Neutrophil (primary cell): ENCODE measurements at regions not wholly inside any gene's neighbourhood (a gene's known extent, or its start where the extent isn't known, plus 50 kb on each side); places are given as distances from the start of the nearest gene placed in this dataset.

ENCODE experiments used
- H3K27ac ChIP-seq: fragments of 200-600 bp; sonication (generic); 2 replicates; pipeline ENCODE4 v1.5.1; 2016; ENCODE audit warnings: mild to moderate bottlenecking, moderate library complexity
- H3K27me3 ChIP-seq: fragments of 200-600 bp; sonication (generic); 2 replicates; pipeline ENCODE4 v1.6.0; 2016; ENCODE audit warnings: mild to moderate bottlenecking
- H3K36me3 ChIP-seq: fragments of 200-600 bp; sonication (generic); 2 replicates; pipeline ENCODE4 v1.5.1; 2017
- H3K4me1 ChIP-seq, 2 experiments: fragments of 200-600 bp in 1 of 2; sonication (generic) in 1 of 2; 1 replicate in 1 of 2; 2 replicates in 1 of 2; pipeline versions ENCODE4 v1.5.1 to v1.6.1; 2013 to 2016; ENCODE audit warnings: low read depth in 1 of 2, low read length in 1 of 2, mild to moderate bottlenecking in 1 of 2, moderate library complexity in 1 of 2; ENCODE audit not compliant: control insufficient read depth in 1 of 2, insufficient read depth in 1 of 2
- H3K4me3 ChIP-seq, 2 experiments: fragments of 200-600 bp in 1 of 2; sonication (generic) in 1 of 2; 1 replicate in 1 of 2; 2 replicates in 1 of 2; pipeline ENCODE4 v1.5.1; 2013 to 2016; ENCODE audit warnings: low read depth in 1 of 2, low read length in 1 of 2, mild to moderate bottlenecking in 1 of 2, moderate library complexity in 1 of 2
- H3K9me3 ChIP-seq: fragments of 200-600 bp; sonication (generic); 2 replicates; pipeline ENCODE4 v1.5.1; 2016
- TF ChIP-seq, protein P1 (sequence below): fragments of 200-600 bp; sonication (generic); IDR thresholded peaks from 2 replicates; pipeline ENCODE4 v1.5.1; 2016; ENCODE audit warnings: antibody characterized with exemption

DNA sequence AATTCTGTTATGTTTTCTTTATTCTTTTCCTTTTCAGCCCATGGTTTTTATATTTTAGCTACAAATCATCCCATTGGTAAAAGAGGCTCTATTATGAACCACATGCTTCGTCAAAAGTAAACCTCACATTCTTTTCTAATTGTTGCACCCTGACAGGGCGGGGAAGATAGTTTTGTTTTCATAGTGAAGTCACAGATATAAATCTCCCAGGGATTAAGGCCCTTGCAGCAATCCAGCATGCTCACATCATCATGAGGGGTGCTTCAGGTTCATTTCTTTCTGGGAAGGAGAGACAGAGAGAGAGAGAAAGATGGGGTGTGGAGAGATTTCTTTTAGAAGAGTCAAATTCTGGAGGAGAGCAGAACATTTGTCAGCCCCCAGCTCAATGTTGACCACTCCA lies 124.5 kb upstream of the CDC42EP3 start:
- peaks cover 23 to 25% of the 10 kb centered on the region in 2 experiments for H3K4me1 ChIP-seq
- no peak overlapping the region for H3K4me3 ChIP-seq
- TF ChIP-seq, protein P1, sequence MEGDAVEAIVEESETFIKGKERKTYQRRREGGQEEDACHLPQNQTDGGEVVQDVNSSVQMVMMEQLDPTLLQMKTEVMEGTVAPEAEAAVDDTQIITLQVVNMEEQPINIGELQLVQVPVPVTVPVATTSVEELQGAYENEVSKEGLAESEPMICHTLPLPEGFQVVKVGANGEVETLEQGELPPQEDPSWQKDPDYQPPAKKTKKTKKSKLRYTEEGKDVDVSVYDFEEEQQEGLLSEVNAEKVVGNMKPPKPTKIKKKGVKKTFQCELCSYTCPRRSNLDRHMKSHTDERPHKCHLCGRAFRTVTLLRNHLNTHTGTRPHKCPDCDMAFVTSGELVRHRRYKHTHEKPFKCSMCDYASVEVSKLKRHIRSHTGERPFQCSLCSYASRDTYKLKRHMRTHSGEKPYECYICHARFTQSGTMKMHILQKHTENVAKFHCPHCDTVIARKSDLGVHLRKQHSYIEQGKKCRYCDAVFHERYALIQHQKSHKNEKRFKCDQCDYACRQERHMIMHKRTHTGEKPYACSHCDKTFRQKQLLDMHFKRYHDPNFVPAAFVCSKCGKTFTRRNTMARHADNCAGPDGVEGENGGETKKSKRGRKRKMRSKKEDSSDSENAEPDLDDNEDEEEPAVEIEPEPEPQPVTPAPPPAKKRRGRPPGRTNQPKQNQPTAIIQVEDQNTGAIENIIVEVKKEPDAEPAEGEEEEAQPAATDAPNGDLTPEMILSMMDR: no peak
- H3K27ac ChIP-seq: no peak overlapping the region
- no peaks in the 10 kb centered on the region for H3K27me3 ChIP-seq
- H3K36me3 ChIP-seq: no peaks in the 10 kb centered on the region
- H3K9me3 ChIP-seq: no peaks in the 10 kb centered on the region

DNA sequence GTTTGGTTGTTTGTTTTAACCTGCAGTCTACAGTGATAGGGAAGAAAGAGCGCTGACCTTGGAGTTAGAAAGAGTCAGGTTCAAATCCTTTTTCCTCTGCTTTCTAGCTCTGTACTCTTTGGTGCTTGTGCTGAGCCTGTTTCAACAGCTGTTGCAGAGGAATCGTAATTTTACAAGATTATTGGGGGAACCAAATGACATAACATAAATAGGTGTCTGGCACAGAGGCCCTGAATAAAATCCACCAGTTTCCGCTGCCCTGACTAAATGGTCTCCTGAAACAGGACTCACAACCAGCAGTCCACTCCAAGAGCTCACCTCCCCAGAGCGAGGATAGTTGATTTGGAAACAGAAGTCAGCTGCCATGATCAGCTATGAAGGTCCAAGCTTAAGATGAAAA lies 125.0 kb upstream of the CDC42EP3 start:
- Histone ChIP-seq H3K9me3 (no peaks in the 10 kb centered on the region), H3K4me1 (peaks cover 23 to 25% of the 10 kb centered on the region in 2 experiments), H3K27ac (no peak overlapping the region), H3K27me3 (no peaks in the 10 kb centered on the region), H3K4me3 (no peak overlapping the region), H3K36me3 (no peaks in the 10 kb centered on the region)
- TF ChIP-seq, protein P1: no peak

DNA sequence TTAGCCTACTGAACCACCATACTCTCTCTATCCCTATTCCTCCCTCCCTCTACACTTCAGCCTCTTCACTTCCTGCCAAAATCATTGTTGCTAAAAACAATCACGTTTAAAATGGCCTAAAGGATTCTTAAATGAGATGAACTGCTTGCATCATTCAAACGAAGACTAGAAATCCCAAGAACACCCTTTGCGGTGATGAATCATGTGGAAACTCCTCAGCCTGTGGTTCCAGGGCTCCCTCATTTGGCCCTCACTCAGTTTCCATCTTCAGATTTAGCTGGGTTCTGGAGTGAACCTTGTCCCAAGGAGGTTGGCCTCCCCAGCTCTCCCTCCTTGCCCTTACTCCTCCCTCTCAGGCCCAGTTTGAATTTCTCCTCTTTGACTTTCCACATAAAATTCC lies 125.6 kb upstream of the CDC42EP3 start:
- TF ChIP-seq, protein P1: no peak
- Histone ChIP-seq H3K4me1 (peaks cover 23 to 25% of the 10 kb centered on the region in 2 experiments), H3K9me3 (no peaks in the 10 kb centered on the region), H3K36me3 (no peaks in the 10 kb centered on the region), H3K27me3 (no peaks in the 10 kb centered on the region), H3K4me3 (no peak overlapping the region), H3K27ac (peak overlapping the region; percentile 77)

DNA sequence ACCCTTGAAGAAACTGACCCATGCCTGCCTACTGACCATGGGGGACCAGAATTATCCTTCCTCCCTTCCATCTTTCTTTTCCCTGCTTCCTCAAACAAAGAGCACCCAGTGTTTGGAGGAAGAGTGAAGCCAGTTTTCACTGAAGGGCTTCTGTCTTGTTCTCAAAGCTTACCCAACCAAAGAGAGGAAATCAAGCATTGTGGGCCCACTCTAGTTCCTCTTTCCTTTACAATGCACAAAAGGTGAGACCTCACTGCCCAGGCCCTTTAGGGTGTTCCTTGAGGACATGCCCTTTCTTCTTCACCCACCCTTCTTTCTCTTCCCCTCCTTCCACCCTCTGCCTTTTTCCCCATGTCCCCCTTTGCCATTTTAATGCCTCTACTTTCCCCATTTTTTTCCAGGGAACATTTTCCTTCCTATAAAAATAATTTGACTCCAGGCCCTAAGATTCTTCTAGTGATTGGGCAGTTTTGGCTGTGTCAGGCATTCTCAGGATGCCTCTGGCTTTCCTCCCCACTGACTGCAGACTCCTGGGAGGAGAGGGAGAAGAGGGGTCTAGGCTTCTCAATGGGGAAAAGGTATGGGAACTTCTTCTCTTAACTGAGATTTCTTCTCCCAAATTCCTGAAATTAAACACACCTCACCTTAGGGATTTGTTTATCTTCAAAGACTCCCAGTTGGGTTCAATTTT lies 126.6 kb upstream of the RMDN2 start:
- no peaks in the 10 kb centered on the region for H3K9me3 ChIP-seq
- peak overlapping the region; percentile 77 for H3K27ac ChIP-seq
- H3K4me3 ChIP-seq: peak overlapping the region in 1 of 2 experiments; percentile 23
- H3K4me1 ChIP-seq: peaks cover 23 to 25% of the 10 kb centered on the region in 2 experiments
- no peaks in the 10 kb centered on the region for H3K27me3 ChIP-seq
- TF ChIP-seq, protein P1: no peak
- no peaks in the 10 kb centered on the region for H3K36me3 ChIP-seq

DNA sequence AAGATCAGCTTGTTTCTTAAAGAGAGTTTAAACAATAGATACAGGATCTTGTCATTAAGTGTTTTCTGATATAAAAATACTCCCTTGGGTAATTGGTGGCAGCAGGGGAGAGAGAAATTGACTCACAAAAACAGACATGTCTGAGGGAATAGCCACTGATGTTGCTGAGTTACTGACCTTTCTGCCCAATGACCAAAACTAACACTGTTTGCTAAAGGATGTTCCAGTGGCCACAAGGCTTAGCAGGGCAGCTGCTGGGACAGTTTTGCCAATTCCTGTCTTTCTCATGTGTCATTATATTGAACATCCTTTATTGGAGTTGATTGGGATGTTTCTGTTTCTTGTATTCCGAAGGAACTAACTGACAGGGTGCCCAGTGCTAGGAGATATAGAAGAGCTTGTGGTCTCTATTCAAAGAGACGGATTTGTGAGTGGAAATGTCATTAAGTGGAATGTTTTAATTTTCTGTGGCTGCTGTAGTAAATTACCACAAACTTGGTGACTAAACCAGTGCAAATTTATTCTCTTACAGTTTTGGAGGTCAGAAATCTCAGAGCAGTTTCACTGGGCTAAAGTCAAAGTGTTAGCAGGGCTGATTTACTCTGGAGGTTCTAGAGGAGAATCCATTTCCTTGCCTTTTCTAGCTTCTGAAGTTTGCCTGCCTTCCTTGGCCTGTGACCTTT lies 124.8 kb upstream of the RMDN2 start:
- Histone ChIP-seq H3K9me3 (no peaks in the 10 kb centered on the region), H3K4me3 (no peak overlapping the region), H3K27me3 (no peaks in the 10 kb centered on the region), H3K36me3 (no peaks in the 10 kb centered on the region), H3K4me1 (peaks cover 23 to 25% of the 10 kb centered on the region in 2 experiments), H3K27ac (no peak overlapping the region)
- TF ChIP-seq, protein P1: no peak
